K562 (cell line): ENCODE measurements at regions not wholly inside any gene's neighbourhood (a gene's known extent, or its start where the extent isn't known, plus 50 kb on each side); places are given as distances from the start of the nearest gene placed in this dataset.
"Not testable (repeated sequence)": the region's sequence is repeated elsewhere in the genome, so short reads cannot be mapped to it uniquely, and the experiment has no call there.

Source experiments
- ATAC-seq: fragments of 200-7000 bp; cut with Tn5 transposase; 3 replicates; pipeline ENCODE4 v1.9.1; 2020; ENCODE audit warnings: moderate library complexity
- BruUV-seq: library from RNA; stranded (reverse); fragments of 400-500 nt; replicated peaks from 2 replicates; lab custom pipeline; 2021; lab: Mats Ljungman, UMichigan
- CTCF ChIA-PET: fragments of 300-600 bp; formaldehyde crosslinking; extraction: SDS; loops from one replicate; lab custom pipeline; 2021; ENCODE audit warnings: low intra/inter-chr PET ratio; lab: Yijun Ruan, JAX
- POLR2A ChIA-PET: fragments of 300-600, 350-650 bp; sonication (Branson Sonifier 250); formaldehyde crosslinking; extraction: SDS; loops from one replicate; lab custom pipeline; 2021; ENCODE audit warnings: antibody characterized with exemption, inconsistent platforms; lab: Yijun Ruan, JAX
- DNase-seq, 4 experiments: peaks; one replicate each; pipeline versions ENCODE4 v3.0.0 to v3.0.0-alpha.2; 2011 to 2018; ENCODE audit warnings: low spot score in 3 of 4, mixed read lengths in 3 of 4; ENCODE audit errors: extremely low read depth in 1 of 4
- FAIRE-seq: peaks from 2 replicates; lab custom pipeline; 2011; peaks lifted over from hg19 to GRCh38; lab: Jason Lieb, UNC
- H2AFZ ChIP-seq: 2 replicates; pipeline ENCODE4 v1.6.0; 2011; ENCODE audit warnings: low read depth, low read length, control low read depth, inconsistent platforms
- H3K27ac ChIP-seq: fragments of 200-600 bp; 3 replicates; pipeline ENCODE4 v1.8.0; 2011; ENCODE audit warnings: low read depth, mild to moderate bottlenecking, control low read depth, inconsistent platforms, low read length, moderate library complexity, mixed read lengths; ENCODE audit errors: extremely low read depth
- H3K27me3 ChIP-seq, 2 experiments: fragments of 300-600 bp in 1 of 2; 2 replicates in 1 of 2; 3 replicates in 1 of 2; pipeline versions ENCODE4 v1.6.0 to v1.8.0; 2011; ENCODE audit warnings: inconsistent platforms in 2 of 2, low read length in 2 of 2, mild to moderate bottlenecking in 1 of 2, mixed read lengths in 1 of 2, moderate library complexity in 1 of 2; ENCODE audit not compliant: control insufficient read depth in 2 of 2, insufficient read depth in 2 of 2
- H3K36me3 ChIP-seq: fragments of 300-600 bp; 3 replicates; pipeline ENCODE4 v1.8.0; 2011; ENCODE audit warnings: mild to moderate bottlenecking, low read length, inconsistent platforms; ENCODE audit not compliant: control insufficient read depth, insufficient read depth
- H3K4me1 ChIP-seq, 2 experiments: fragments of 200-600 bp in 1 of 2; replicated peaks in 1 of 2; 2 replicates in 1 of 2; 3 replicates in 1 of 2; pipeline versions ENCODE4 v1.5.1 to v1.8.0; 2011; ENCODE audit warnings: inconsistent platforms in 2 of 2, low read length in 2 of 2, mild to moderate bottlenecking in 1 of 2, mixed read lengths in 1 of 2, moderate library complexity in 1 of 2; ENCODE audit not compliant: control insufficient read depth in 2 of 2, insufficient read depth in 2 of 2
- H3K4me2 ChIP-seq: 2 replicates; pipeline ENCODE4 v1.6.1; 2011; ENCODE audit warnings: low read length, control low read depth, inconsistent platforms, mixed read lengths; ENCODE audit not compliant: insufficient read depth
- H3K4me3 ChIP-seq: fragments of 200-600 bp; sonication (generic), shearing (Covaris generic); 2 replicates; pipeline ENCODE4 v1.5.1; 2016; ENCODE audit warnings: control low read depth, inconsistent platforms
- H3K79me2 ChIP-seq: fragments of 200-600 bp; 3 replicates; pipeline ENCODE4 v1.8.0; 2011; ENCODE audit warnings: low read length, inconsistent platforms; ENCODE audit not compliant: control insufficient read depth, insufficient read depth
- H3K9ac ChIP-seq, 2 experiments: 2 replicates each; pipeline versions ENCODE4 v1.6.0 to v1.6.1; 2011; ENCODE audit warnings: low read depth in 2 of 2, low read length in 2 of 2, control low read depth in 1 of 2, inconsistent platforms in 1 of 2, mild to moderate bottlenecking in 1 of 2, mixed read lengths in 1 of 2; ENCODE audit not compliant: insufficient read depth in 1 of 2
- H3K9me1 ChIP-seq: one replicate; pipeline ENCODE4 v1.6.0; 2011; ENCODE audit warnings: inconsistent platforms, mild to moderate bottlenecking, low read length, moderate library complexity; ENCODE audit not compliant: control insufficient read depth, insufficient read depth
- H3K9me3 ChIP-seq: replicated peaks from 2 replicates; pipeline ENCODE4 v1.5.1; 2011; ENCODE audit warnings: low read depth, low read length, inconsistent platforms; ENCODE audit not compliant: control insufficient read depth, insufficient read depth
- H4K20me1 ChIP-seq: replicated peaks from 2 replicates; pipeline ENCODE4 v1.6.1; 2011; ENCODE audit warnings: low read length, inconsistent platforms, mixed read lengths; ENCODE audit not compliant: control insufficient read depth, insufficient read depth
- GATA2 ChIP-seq: sonication (generic); formaldehyde crosslinking; IDR thresholded peaks from 2 replicates; pipeline ENCODE4 v1.4.0; 2020; ENCODE audit warnings: mild to moderate bottlenecking, missing genetic modification reagents
- NR4A1 ChIP-seq, 2 experiments: fragments of 250-450 bp in 1 of 2; fragments of 450-650 bp in 1 of 2; sonication (Bioruptor Pico) in 1 of 2; IDR thresholded peaks; 2 replicates each; pipeline versions ENCODE4 v1.4.0 to v1.6.1; 2016 to 2020; ENCODE audit warnings: mild to moderate bottlenecking in 2 of 2, missing compliant biosample characterization in 1 of 2, missing genetic modification characterization in 1 of 2, moderate library complexity in 1 of 2
- PYGO2 ChIP-seq: fragments of 450-650 bp; IDR thresholded peaks from 2 replicates; pipeline ENCODE4 v1.6.1; 2016; ENCODE audit warnings: mild to moderate bottlenecking, missing genetic modification characterization, moderate library complexity, missing compliant biosample characterization
- REST ChIP-seq, 2 experiments: fragments of 450-650 bp; formaldehyde crosslinking in 1 of 2; IDR thresholded peaks; 2 replicates each; pipeline versions ENCODE4 v1.4.0 to v1.6.1; 2014 to 2020; ENCODE audit warnings: mild to moderate bottlenecking in 2 of 2, borderline replicate concordance in 1 of 2, low read depth in 1 of 2
- TBP ChIP-seq: optimal IDR thresholded peaks from 2 replicates; pipeline ENCODE3; 2011; ENCODE audit warnings: low read depth, low read length, improper control_type of control experiment
- XRCC3 ChIP-seq: fragments of 450-650 bp; IDR thresholded peaks from 2 replicates; pipeline ENCODE4 v1.6.1; 2017; ENCODE audit warnings: mild to moderate bottlenecking, moderate library complexity
- ZNF146 ChIP-seq: IDR thresholded peaks from one replicate; pipeline ENCODE4 v1.6.1; 2018; ENCODE audit warnings: missing compliant biosample characterization; ENCODE audit not compliant: unreplicated experiment
- WGBS: fragments of 100-300 bp; shearing (Covaris generic); methylation state at CpG from one replicate; pipeline ENCODE4 v1.1.6; 2016; ENCODE audit warnings: low coverage, mixed read lengths; ENCODE audit not compliant: insufficient coverage; ENCODE audit errors: missing lambda C conversion rate; 5-methylcytosine and 5-hydroxymethylcytosine counted together
- in situ Hi-C: fragments of 300-500 bp; cut with MboI; formaldehyde crosslinking; loops from 4 replicates; pipeline ENCODE4 v1.15.0; 2018; ENCODE audit warnings: inconsistent platforms, mixed read lengths
- intact Hi-C: fragments of 100-400 bp; cut with micrococcal nuclease; formaldehyde crosslinking; loops from 2 replicates; pipeline ENCODE4 v1.14.2; 2022

GRCh38 chr4:117175369-117175768, 90.0 kb upstream of the TRAM1L1 start:
- FAIRE-seq, H3K27ac ChIP-seq, ATAC-seq, H3K4me1 ChIP-seq, H3K36me3 ChIP-seq, H3K4me2 ChIP-seq, H3K27me3 ChIP-seq, H3K79me2 ChIP-seq, H3K9me3 ChIP-seq, in situ Hi-C loops, H2AFZ ChIP-seq, intact Hi-C loops, BruUV-seq, H3K9me1 ChIP-seq, H3K9ac ChIP-seq, CTCF ChIA-PET, H4K20me1 ChIP-seq, DNase-seq, H3K4me3 ChIP-seq, POLR2A ChIA-PET: not testable (repeated sequence)
- 0% methylated on average over 2 of the region's 2 CpGs for whole genome bisulfite sequencing
- peak; percentile 78 for TF ChIP-seq ZNF146

DNA sequence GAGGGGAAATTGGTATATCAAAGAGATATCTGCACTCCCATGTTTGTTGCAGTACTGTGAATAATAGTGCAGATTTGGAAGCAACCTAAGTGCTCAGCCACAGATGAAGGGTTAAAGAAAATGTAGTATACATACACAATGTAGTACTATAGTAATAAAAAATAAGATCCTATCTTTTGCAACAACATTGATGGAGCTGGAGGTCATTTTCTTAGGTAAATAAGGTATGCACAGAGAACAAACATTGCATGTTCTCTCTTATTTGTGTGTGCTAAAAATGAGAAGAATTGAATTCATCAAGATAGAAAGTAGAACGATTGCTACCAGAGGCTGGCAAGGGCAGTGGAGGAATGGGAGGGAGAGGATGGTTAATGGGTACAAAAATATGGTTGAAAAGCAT, 117.9 kb upstream of the TRAM1L1 start:
- in situ Hi-C loops (no loop called here), intact Hi-C loops (no loop called here)
- TF ChIP-seq TBP, result no peak
- no peak for TF ChIP-seq NR4A1 (CRISPR knock-in tag; IDR thresholded peaks at IDR 0.05)
- no peak for TF ChIP-seq NR4A1 (tag; IDR thresholded peaks at IDR 0.05)
- no peak for TF ChIP-seq PYGO2
- TF ChIP-seq GATA2 (CRISPR knock-in tag), result no peak
- TF ChIP-seq XRCC3, result no peak
- no peak for TF ChIP-seq REST (IDR thresholded peaks at IDR 0.05; ENCODE audit: borderline replicate concordance)
- no peak for TF ChIP-seq REST (CRISPR knock-in tag; IDR thresholded peaks at IDR 0.05; ENCODE audit: low read depth)

More for the DNA sequence above, 117.9 kb upstream of the TRAM1L1 start:
- Histone ChIP-seq H3K9me1 (no peaks in the 10 kb centered on the region), H3K4me3 (no peak overlapping the region), H3K9ac (no peak overlapping the region), H2AFZ (no peak overlapping the region), H3K9me3 (no peaks in the 10 kb centered on the region), H3K4me2 (no peak overlapping the region), H4K20me1 (no peaks in the 10 kb centered on the region), H3K27ac (no peak overlapping the region), H3K36me3 (no peaks in the 10 kb centered on the region), H3K27me3 (no peaks in the 10 kb centered on the region), H3K4me1 (no peaks in the 10 kb centered on the region), H3K79me2 (no peaks in the 10 kb centered on the region)
- CTCF ChIA-PET, result no interaction called here
- 6% methylated on average over 1 of the region's 1 CpG for WGBS
- BruUV-seq, result no TSS peak
- no peak for ATAC-seq
- no peak for FAIRE-seq
- DNase-seq, result no peak
- POLR2A ChIA-PET, result no interaction called here
